DMS153 treated with DMSO at 0.1 percent for 48 hours (cell line): ENCODE measurements at regions not wholly inside any gene's neighbourhood (a gene's known extent, or its start where the extent isn't known, plus 50 kb on each side); places are given as distances from the start of the nearest gene placed in this dataset.

Source experiments
- DNase-seq: peaks from one replicate; lab custom pipeline; 2025; ENCODE audit not compliant: unreplicated experiment; lab: John Stamatoyannopoulos, UW

GRCh38 chr11:10908215-10908951, 50.5 kb upstream of the ZBED5 start:
- DNase-seq: no peak
